Upper lobe of left lung (tissue), 6 donors: ENCODE measurements at regions not wholly inside any gene's neighbourhood (a gene's known extent, or its start where the extent isn't known, plus 50 kb on each side); places are given as distances from the start of the nearest gene placed in this dataset.

Source experiments
- ATAC-seq, 2 donors: fragments of 200-7000 bp; cut with Tn5 transposase; one replicate each; pipeline ENCODE4 v1.9.1; 2022; ENCODE audit warnings: mild to moderate bottlenecking in 2 of 2, moderate library complexity in 2 of 2; ENCODE audit not compliant: low FRiP score in 2 of 2
- DNase-seq, 2 donors: peaks; one replicate each; pipeline ENCODE4 v3.0.0-alpha.2; 2019 to 2020
- H3K27ac ChIP-seq, 4 donors: fragments of 200-600 bp; sonication (generic); one replicate each; pipeline ENCODE4 v1.5.1; 2016 to 2019
- H3K27me3 ChIP-seq, 4 donors: fragments of 200-600 bp; sonication (generic); one replicate each; pipeline ENCODE4 v1.5.1; 2017 to 2019
- H3K36me3 ChIP-seq, 4 donors: fragments of 200-600 bp; sonication (generic); one replicate each; pipeline ENCODE4 v1.5.1; 2016 to 2019
- H3K4me1 ChIP-seq, 4 donors: fragments of 200-600 bp; sonication (generic); one replicate each; pipeline ENCODE4 v1.5.1; 2018 to 2019
- H3K4me3 ChIP-seq, 4 donors: fragments of 200-600 bp; sonication (generic); one replicate each; pipeline ENCODE4 v1.5.1; 2017 to 2019; ENCODE audit warnings: mild to moderate bottlenecking in 2 of 4, moderate library complexity in 1 of 4
- H3K9me3 ChIP-seq, 4 donors: fragments of 200-600 bp; sonication (generic); one replicate each; pipeline ENCODE4 v1.5.1; 2018 to 2019
- CTCF ChIP-seq, 6 experiments: fragments of 450-650 bp in 4 of 6; fragments of 200-600 bp in 2 of 6; sonication (generic) in 2 of 6; IDR thresholded peaks; one replicate each; pipeline ENCODE4 v1.5.1; 2016 to 2019; ENCODE audit warnings: antibody characterized with exemption in 6 of 6
- EP300 ChIP-seq, 4 donors: sonication (generic); formaldehyde crosslinking; IDR thresholded peaks; one replicate each; pipeline ENCODE4 v1.5.1; 2017; ENCODE audit warnings: antibody characterized with exemption in 4 of 4, control low read depth in 2 of 4
- POLR2A ChIP-seq, 4 donors: fragments of 450-650 bp; IDR thresholded peaks; one replicate each; pipeline ENCODE4 v1.5.1; 2016 to 2017; ENCODE audit warnings: antibody characterized with exemption in 4 of 4, mild to moderate bottlenecking in 2 of 4
- POLR2AphosphoS5 ChIP-seq, 2 donors: sonication (generic); formaldehyde crosslinking; IDR thresholded peaks; one replicate each; pipeline ENCODE4 v1.5.1; 2017; ENCODE audit warnings: antibody characterized with exemption in 2 of 2
- WGBS, 2 donors: methylation state at CpG; one replicate each; pipeline ENCODE4 v1.1.5; 2017 to 2018; 5-methylcytosine and 5-hydroxymethylcytosine counted together
- donor health status: DM: no; HTN: no; CAD: no; lungs with moderate emphysema.
- donor health status: DM: no; HTN: yes; CAD: no; lungs with severe emphysema.

- H3K4me3 ChIP-seq, result no peak overlapping the region
- H3K27ac ChIP-seq, result no peak overlapping the region
- H3K27me3 ChIP-seq, result no peaks in the 10 kb centered on the region
- peaks cover 0 to 4% (median 2%) of the 10 kb centered on the region in 4 donors for H3K4me1 ChIP-seq
- DNase-seq (peak in 1 of 2 donors; percentile 62), ATAC-seq (peak in 1 of 2 donors; percentile 33)
- TF ChIP-seq POLR2A (IDR thresholded peaks at IDR 0.05) (no peak), EP300 (IDR thresholded peaks at IDR 0.05) (no peak), CTCF (IDR thresholded peaks at IDR 0.05) (no peak), POLR2AphosphoS5 (IDR thresholded peaks at IDR 0.05) (no peak)
- H3K9me3 ChIP-seq, result no peaks in the 10 kb centered on the region
- WGBS, 2 donors, result 39 to 40% methylated on average over 25 of the region's 25 CpGs
- no peaks in the 10 kb centered on the region for H3K36me3 ChIP-seq
Measured at GRCh38 chr9:135186248-135187164, 99.0 kb downstream of the OLFM1 start.

GRCh38 chr9:135187365-135187764 is 99.9 kb downstream of the OLFM1 start:
- 64 to 76% methylated on average over 13 to 14 of the region's 14 CpGs for WGBS, 2 donors
- DNase-seq (no peak), ATAC-seq (no peak)
- Histone ChIP-seq H3K27me3 (no peaks in the 10 kb centered on the region), H3K4me1 (peaks cover 0 to 4% (median 2%) of the 10 kb centered on the region in 4 donors), H3K9me3 (no peaks in the 10 kb centered on the region), H3K36me3 (no peaks in the 10 kb centered on the region), H3K27ac (no peak overlapping the region), H3K4me3 (no peak overlapping the region)
- TF ChIP-seq EP300 (IDR thresholded peaks at IDR 0.05), result no peak
- TF ChIP-seq POLR2A (IDR thresholded peaks at IDR 0.05), result no peak

- H3K27ac ChIP-seq, result no peak overlapping the region
- 88 to 95% methylated on average over 9 of the region's 9 CpGs for WGBS, 2 donors
- H3K4me1 ChIP-seq, result peaks cover 0 to 4% (median 2%) of the 10 kb centered on the region in 4 donors
- H3K9me3 ChIP-seq, result no peaks in the 10 kb centered on the region
- no peak for TF ChIP-seq POLR2A (IDR thresholded peaks at IDR 0.05)
- no peak for TF ChIP-seq EP300 (IDR thresholded peaks at IDR 0.05)
- no peak for TF ChIP-seq POLR2AphosphoS5 (IDR thresholded peaks at IDR 0.05)
- no peak for TF ChIP-seq CTCF (IDR thresholded peaks at IDR 0.05)
- no peaks in the 10 kb centered on the region for H3K36me3 ChIP-seq
- H3K27me3 ChIP-seq, result no peaks in the 10 kb centered on the region
- DNase-seq (no peak), ATAC-seq (no peak)
- no peak overlapping the region for H3K4me3 ChIP-seq
Measured at GRCh38 chr9:135188681-135189151, 101.2 kb downstream of the OLFM1 start.

GRCh38 chr9:135189497-135189896 is 102.0 kb downstream of the OLFM1 start:
- Histone ChIP-seq H3K27me3 (no peaks in the 10 kb centered on the region), H3K4me1 (peaks cover 0 to 4% (median 2%) of the 10 kb centered on the region in 4 donors), H3K9me3 (no peaks in the 10 kb centered on the region), H3K4me3 (no peak overlapping the region), H3K27ac (no peak overlapping the region), H3K36me3 (no peaks in the 10 kb centered on the region)
- no peak for ATAC-seq
- no peak for DNase-seq
- 91% methylated on average over 5 of the region's 5 CpGs for WGBS, 2 donors
- TF ChIP-seq CTCF (IDR thresholded peaks at IDR 0.05), result no peak
- TF ChIP-seq POLR2A (IDR thresholded peaks at IDR 0.05), result no peak
- TF ChIP-seq EP300 (IDR thresholded peaks at IDR 0.05), result no peak
- no peak for TF ChIP-seq POLR2AphosphoS5 (IDR thresholded peaks at IDR 0.05)

- Histone ChIP-seq H3K4me1 (peaks cover 0 to 4% (median 2%) of the 10 kb centered on the region in 4 donors), H3K27ac (no peak overlapping the region), H3K36me3 (no peaks in the 10 kb centered on the region), H3K27me3 (no peaks in the 10 kb centered on the region), H3K9me3 (no peaks in the 10 kb centered on the region), H3K4me3 (no peak overlapping the region)
- no peak for DNase-seq
- TF ChIP-seq EP300 (IDR thresholded peaks at IDR 0.05) (no peak), CTCF (IDR thresholded peaks at IDR 0.05) (no peak), POLR2A (IDR thresholded peaks at IDR 0.05) (no peak), POLR2AphosphoS5 (IDR thresholded peaks at IDR 0.05) (no peak)
- ATAC-seq, result no peak
- 74 to 77% methylated on average over 14 to 18 of the region's 18 CpGs for WGBS, 2 donors
Measured at GRCh38 chr9:135190789-135191577, 103.5 kb downstream of the OLFM1 start.
